HG02938 (cell line): ENCODE measurements at regions not wholly inside any gene's neighbourhood (a gene's known extent, or its start where the extent isn't known, plus 50 kb on each side); places are given as distances from the start of the nearest gene placed in this dataset.

Source experiments
- ATAC-seq: cut with Tn5 transposase; IDR thresholded peaks from one replicate; pipeline ENCODE4 v1.9.1; 2021; ENCODE audit warnings: mild to moderate bottlenecking, moderate library complexity; ENCODE audit not compliant: unreplicated experiment

GRCh38 chr3:124230998-124231397 is 239.1 kb upstream of the ROPN1 start:
- ATAC-seq: no peak

GRCh38 chr3:124234852-124235252 is 242.9 kb upstream of the ROPN1 start:
- no peak for ATAC-seq

- no peak for ATAC-seq
These were observed 243.5 kb upstream of the ROPN1 start for GRCh38 chr3:124235446-124235845.

GRCh38 chr3:124243177-124243859 is 251.4 kb upstream of the ROPN1 start:
- no peak for ATAC-seq

- ATAC-seq: no peak
These were observed 254.5 kb upstream of the ROPN1 start for GRCh38 chr3:124246376-124246775.

- ATAC-seq: no peak
These were observed 255.0 kb upstream of the ROPN1 start for GRCh38 chr3:124246949-124247348.

- no peak for ATAC-seq
These were observed 256.6 kb upstream of the ROPN1 start for GRCh38 chr3:124248471-124249028.

- ATAC-seq: no peak
These were observed 257.1 kb upstream of the ROPN1 start for GRCh38 chr3:124249038-124249437.

GRCh38 chr3:124250053-124250452 is 258.1 kb upstream of the ROPN1 start:
- no peak for ATAC-seq

- no peak for ATAC-seq
These were observed 264.2 kb upstream of the ROPN1 start for GRCh38 chr3:124256156-124256555.

GRCh38 chr3:124256599-124256998 is 264.7 kb upstream of the ROPN1 start:
- no peak for ATAC-seq

- no peak for ATAC-seq
These were observed 265.5 kb upstream of the ROPN1 start for GRCh38 chr3:124257336-124257864.

GRCh38 chr3:124258057-124258500 is 266.2 kb upstream of the ROPN1 start:
- ATAC-seq: no peak

GRCh38 chr3:124260206-124260915 is 268.4 kb upstream of the ROPN1 start:
- no peak for ATAC-seq

- no peak for ATAC-seq
These were observed 269.4 kb upstream of the ROPN1 start for GRCh38 chr3:124261306-124261705.

- no peak for ATAC-seq
These were observed 271.2 kb upstream of the ROPN1 start for GRCh38 chr3:124263168-124263567.

- no peak for ATAC-seq
These were observed 272.4 kb upstream of the ROPN1 start for GRCh38 chr3:124264346-124264745.

- no peak for ATAC-seq
These were observed 274.6 kb upstream of the ROPN1 start for GRCh38 chr3:124266487-124266886.

GRCh38 chr3:124267406-124267805 is 275.5 kb upstream of the ROPN1 start:
- no peak for ATAC-seq

- ATAC-seq: no peak
These were observed 276.4 kb upstream of the ROPN1 start for GRCh38 chr3:124268355-124268754.

- ATAC-seq: no peak
These were observed 277.7 kb upstream of the ROPN1 start for GRCh38 chr3:124269619-124270018.

- ATAC-seq: no peak
These were observed 280.8 kb upstream of the ROPN1 start for GRCh38 chr3:124272605-124273151.
